ENCODE measurements at regions not wholly inside any gene's neighbourhood (a gene's known extent, or its start where the extent isn't known, plus 50 kb on each side); places are given as distances from the start of the nearest gene placed in this dataset.
A peak's percentile ranks its signal among the peaks of the same experiment; 100 is the strongest.

DNA sequence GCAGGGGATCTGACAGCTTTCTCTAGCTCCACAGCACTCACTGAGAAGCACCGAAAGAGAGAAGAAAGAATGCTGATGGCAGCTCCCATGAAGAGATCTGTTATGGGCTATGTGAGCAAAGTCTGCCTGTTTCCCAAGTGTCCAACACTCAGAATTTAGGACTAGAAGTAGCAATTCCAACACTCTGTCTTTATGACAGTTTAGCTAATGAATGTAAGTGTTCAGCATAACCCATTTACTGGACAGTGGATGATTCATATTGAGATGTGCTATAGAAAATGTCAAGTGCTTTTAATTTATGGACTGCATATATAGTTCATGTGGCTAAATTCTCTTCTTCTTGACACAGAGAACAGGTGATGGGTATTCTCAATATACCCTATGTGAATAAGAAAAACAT is 683.1 kb upstream of the ZNF608 start:
- DNase-seq (ENCODE audit: low read depth, low spot score), result no peak
- no peak overlapping the region for H3K4me3 ChIP-seq (ENCODE audit: low read depth in 2 of 2, low read length in 2 of 2)
- H3K36me3 ChIP-seq (ENCODE audit: control insufficient read depth, insufficient read depth, low read length), result no peaks in the 10 kb centered on the region
- intact Hi-C loops (cut with micrococcal nuclease; ENCODE audit: unreplicated experiment), result no loop called here
- no peaks in the 10 kb centered on the region for H3K27me3 ChIP-seq (ENCODE audit: control insufficient read depth, insufficient read depth, low read length)
- ChIA-PET POLR2A (no interaction called here), CTCF (no interaction called here)
- H3K27ac ChIP-seq (ENCODE audit: low read length), result 0 out of 2 replicates have a peak overlapping the region, but pooled peaks have one; percentile 18
- no peaks in the 10 kb centered on the region; the same call in 1 of the 2 replicates for H3K9me3 ChIP-seq (ENCODE audit: control insufficient read depth, insufficient read depth, low read depth, low read length)
- in situ Hi-C loops (cut with HindIII; ENCODE audit: low pct_unique_long_range_greater_than_20kb, low sequenced_read_pairs), result no loop called here
- BruUV-seq (replicated peaks), result no TSS peak
- no peaks in the 10 kb centered on the region for H3K4me1 ChIP-seq (ENCODE audit: control insufficient read depth, insufficient read depth, low read length)
- TF ChIP-seq, protein P1, sequence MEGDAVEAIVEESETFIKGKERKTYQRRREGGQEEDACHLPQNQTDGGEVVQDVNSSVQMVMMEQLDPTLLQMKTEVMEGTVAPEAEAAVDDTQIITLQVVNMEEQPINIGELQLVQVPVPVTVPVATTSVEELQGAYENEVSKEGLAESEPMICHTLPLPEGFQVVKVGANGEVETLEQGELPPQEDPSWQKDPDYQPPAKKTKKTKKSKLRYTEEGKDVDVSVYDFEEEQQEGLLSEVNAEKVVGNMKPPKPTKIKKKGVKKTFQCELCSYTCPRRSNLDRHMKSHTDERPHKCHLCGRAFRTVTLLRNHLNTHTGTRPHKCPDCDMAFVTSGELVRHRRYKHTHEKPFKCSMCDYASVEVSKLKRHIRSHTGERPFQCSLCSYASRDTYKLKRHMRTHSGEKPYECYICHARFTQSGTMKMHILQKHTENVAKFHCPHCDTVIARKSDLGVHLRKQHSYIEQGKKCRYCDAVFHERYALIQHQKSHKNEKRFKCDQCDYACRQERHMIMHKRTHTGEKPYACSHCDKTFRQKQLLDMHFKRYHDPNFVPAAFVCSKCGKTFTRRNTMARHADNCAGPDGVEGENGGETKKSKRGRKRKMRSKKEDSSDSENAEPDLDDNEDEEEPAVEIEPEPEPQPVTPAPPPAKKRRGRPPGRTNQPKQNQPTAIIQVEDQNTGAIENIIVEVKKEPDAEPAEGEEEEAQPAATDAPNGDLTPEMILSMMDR (IDR thresholded peaks at IDR 0.05), result no peak
- no peak for TF ChIP-seq TCF7L2 (IDR thresholded peaks at IDR 0.05; ENCODE audit: low read depth, low read length)
- TF ChIP-seq POLR2AphosphoS5 (IDR thresholded peaks at IDR 0.05; ENCODE audit: low read depth, low read length), result no peak
- TF ChIP-seq, protein P2, sequence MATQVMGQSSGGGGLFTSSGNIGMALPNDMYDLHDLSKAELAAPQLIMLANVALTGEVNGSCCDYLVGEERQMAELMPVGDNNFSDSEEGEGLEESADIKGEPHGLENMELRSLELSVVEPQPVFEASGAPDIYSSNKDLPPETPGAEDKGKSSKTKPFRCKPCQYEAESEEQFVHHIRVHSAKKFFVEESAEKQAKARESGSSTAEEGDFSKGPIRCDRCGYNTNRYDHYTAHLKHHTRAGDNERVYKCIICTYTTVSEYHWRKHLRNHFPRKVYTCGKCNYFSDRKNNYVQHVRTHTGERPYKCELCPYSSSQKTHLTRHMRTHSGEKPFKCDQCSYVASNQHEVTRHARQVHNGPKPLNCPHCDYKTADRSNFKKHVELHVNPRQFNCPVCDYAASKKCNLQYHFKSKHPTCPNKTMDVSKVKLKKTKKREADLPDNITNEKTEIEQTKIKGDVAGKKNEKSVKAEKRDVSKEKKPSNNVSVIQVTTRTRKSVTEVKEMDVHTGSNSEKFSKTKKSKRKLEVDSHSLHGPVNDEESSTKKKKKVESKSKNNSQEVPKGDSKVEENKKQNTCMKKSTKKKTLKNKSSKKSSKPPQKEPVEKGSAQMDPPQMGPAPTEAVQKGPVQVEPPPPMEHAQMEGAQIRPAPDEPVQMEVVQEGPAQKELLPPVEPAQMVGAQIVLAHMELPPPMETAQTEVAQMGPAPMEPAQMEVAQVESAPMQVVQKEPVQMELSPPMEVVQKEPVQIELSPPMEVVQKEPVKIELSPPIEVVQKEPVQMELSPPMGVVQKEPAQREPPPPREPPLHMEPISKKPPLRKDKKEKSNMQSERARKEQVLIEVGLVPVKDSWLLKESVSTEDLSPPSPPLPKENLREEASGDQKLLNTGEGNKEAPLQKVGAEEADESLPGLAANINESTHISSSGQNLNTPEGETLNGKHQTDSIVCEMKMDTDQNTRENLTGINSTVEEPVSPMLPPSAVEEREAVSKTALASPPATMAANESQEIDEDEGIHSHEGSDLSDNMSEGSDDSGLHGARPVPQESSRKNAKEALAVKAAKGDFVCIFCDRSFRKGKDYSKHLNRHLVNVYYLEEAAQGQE (IDR thresholded peaks at IDR 0.05; ENCODE audit: insufficient read depth in 1 of 2, low read depth in 2 of 2, low read length in 1 of 2), result no peak
- TF ChIP-seq SIN3A (IDR thresholded peaks at IDR 0.05; ENCODE audit: borderline replicate concordance, insufficient read depth, low read depth, low read length), result no peak
- ATAC-seq, result no peak

DNA sequence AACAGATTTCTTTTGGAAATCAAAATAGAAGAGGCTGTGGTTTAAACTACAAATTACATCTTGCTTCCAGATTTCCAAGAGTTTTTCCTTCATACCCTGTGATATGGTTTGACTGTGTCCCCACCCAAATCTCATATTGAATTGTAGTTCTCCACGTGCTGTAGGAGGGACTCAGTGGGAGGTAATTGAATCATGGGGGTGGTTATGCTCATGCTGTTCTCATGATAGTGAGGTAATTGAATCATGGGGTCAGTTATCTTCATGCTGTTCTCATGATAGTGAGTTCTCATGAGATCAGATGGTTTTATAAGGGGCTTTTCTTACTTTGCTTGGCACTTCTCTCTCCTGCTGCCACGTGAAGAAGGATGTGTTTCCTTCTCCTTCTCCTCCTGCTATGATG is 687.0 kb upstream of the ZNF608 start:
- Histone ChIP-seq H3K27ac (ENCODE audit: low read length) (no peak overlapping the region), H3K36me3 (ENCODE audit: control insufficient read depth, insufficient read depth, low read length) (no peaks in the 10 kb centered on the region), H3K4me3 (ENCODE audit: low read depth in 2 of 2, low read length in 2 of 2) (no peak overlapping the region), H3K9me3 (ENCODE audit: control insufficient read depth, insufficient read depth, low read depth, low read length) (no peaks in the 10 kb centered on the region; the same call in 1 of the 2 replicates), H3K27me3 (ENCODE audit: control insufficient read depth, insufficient read depth, low read length) (no peaks in the 10 kb centered on the region), H3K4me1 (ENCODE audit: control insufficient read depth, insufficient read depth, low read length) (no peaks in the 10 kb centered on the region)
- no peak for ATAC-seq
- ChIA-PET CTCF (no interaction called here), POLR2A (no interaction called here)
- BruUV-seq (replicated peaks), result no TSS peak
- TF ChIP-seq, protein P2 (IDR thresholded peaks at IDR 0.05; ENCODE audit: insufficient read depth in 1 of 2, low read depth in 2 of 2, low read length in 1 of 2), result no peak
- TF ChIP-seq TCF7L2 (IDR thresholded peaks at IDR 0.05; ENCODE audit: low read depth, low read length) (no peak), POLR2AphosphoS5 (IDR thresholded peaks at IDR 0.05; ENCODE audit: low read depth, low read length) (no peak), SIN3A (IDR thresholded peaks at IDR 0.05; ENCODE audit: borderline replicate concordance, insufficient read depth, low read depth, low read length) (no peak)
- TF ChIP-seq, protein P1 (IDR thresholded peaks at IDR 0.05), result no peak
- in situ Hi-C loops (cut with HindIII; ENCODE audit: low pct_unique_long_range_greater_than_20kb, low sequenced_read_pairs) (no loop called here), intact Hi-C loops (cut with micrococcal nuclease; ENCODE audit: unreplicated experiment) (no loop called here)
- no peak for DNase-seq (ENCODE audit: low read depth, low spot score)
